ENCODE measurements at regions not wholly inside any gene's neighbourhood (a gene's known extent, or its start where the extent isn't known, plus 50 kb on each side); places are given as distances from the start of the nearest gene placed in this dataset.
"Not testable (repeated sequence)": the region's sequence is repeated elsewhere in the genome, so short reads cannot be mapped to it uniquely, and the experiment has no call there.

GRCh38 chr5:36786448-36787012 is 90.0 kb upstream of the NIPBL start:
- no peak for DNase-seq

DNA sequence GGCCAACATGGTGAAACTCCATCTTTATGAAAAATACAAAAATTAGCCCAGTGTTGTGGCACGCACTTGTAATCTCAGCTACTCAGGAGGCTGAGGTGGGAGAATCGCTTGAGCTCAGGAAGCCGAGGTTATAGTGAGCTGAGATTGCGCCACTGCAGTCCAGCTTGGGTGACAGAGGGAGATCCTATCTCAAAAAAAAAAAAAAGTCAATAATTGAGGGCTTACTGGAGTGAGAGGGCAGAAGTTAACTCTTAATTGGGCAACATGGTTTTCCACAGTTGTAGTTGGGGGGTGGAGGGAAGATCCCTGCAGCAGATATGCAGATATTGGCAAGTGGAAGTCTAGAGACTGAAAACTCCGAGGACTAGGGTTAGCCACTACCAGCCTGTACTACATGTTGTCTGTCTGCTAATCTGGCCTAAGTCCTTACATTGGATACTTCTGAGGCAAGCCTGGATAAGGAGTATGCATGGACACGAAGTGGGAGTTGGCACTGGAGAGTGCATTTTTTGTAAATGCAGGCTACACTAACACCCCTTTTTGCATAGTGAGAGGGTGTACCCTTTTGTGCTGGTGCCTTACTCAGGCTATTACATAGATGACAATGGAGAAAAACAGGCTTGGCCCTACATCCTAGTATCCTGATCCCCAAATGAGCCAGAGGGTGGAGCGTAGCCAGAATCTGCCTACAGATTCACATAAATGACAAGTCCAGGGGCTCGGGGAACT is 89.0 kb upstream of the NIPBL start:
- DNase-seq = no peak

GRCh38 chr5:36790847-36791246 is 85.7 kb upstream of the NIPBL start:
- DNase-seq = no peak

DNA sequence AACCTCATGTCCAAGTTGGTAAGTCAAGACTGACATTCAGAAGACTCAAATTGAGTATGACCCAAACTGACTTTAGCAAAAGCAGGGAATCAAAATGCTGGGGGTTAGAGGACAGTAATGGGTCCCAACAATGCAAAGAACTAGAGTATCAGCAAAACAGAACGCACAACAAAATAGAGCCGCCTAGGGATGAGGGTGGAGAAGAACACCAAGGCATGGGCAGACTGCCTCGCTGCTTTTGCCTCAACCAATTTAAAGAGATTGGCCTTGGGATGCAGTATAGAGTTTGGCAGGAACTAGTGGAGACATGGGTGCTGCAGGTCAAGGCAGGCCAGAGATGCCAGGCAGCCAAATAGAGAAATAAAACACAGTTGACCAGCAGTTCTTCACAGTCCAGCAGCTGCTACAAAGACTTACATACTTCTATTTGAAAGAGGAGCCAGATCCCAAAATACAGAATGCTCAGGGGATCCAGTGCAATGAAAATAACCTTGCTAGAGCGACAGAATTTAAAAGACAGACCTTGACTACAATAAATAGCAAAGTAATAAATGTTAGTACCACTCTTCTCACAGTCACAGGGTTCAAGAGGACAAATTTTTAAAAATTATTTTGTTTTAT is 83.9 kb upstream of the NIPBL start:
- DNase-seq = no peak

DNA sequence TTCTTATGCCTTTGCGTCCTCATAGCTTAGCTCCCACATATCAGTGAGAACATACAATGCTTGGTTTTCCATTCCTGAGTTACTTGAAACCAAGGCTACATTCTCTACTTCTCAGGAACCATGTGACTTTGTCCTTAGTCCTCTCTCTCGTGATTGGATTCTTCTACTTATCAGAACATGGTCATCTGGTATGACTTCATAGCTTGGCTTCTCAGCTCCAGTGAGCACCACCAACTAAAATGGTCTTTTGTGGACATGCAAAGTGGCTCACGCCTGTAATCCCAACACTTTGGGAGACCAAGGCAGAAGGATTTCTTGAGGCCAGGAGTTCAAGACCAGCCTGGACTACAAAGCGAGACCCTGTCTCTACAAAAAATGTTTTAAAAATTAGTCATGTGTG is 81.2 kb upstream of the NIPBL start:
- no peak for DNase-seq

DNA sequence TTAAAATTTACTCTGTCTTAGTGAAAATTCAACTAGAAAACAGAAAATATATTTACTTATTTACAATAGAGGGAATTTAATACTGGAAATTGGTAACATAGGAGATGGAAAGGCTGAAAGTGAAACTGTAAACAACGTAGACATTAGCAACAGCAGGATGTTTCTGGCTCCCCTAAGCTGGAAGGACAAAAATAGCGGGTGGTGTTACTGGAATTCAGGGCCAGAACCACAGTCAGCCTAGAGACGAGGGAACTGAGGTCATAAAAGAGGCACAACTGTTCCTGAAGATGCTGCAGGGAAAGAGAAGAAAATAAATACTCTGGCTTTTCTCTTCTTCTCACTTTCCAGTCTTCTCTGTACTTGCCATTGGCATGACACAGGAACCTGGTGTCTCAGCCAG is 80.4 kb upstream of the NIPBL start:
- no peak for DNase-seq

GRCh38 chr5:36801523-36801922 is 75.0 kb upstream of the NIPBL start:
- no peak for DNase-seq

DNA sequence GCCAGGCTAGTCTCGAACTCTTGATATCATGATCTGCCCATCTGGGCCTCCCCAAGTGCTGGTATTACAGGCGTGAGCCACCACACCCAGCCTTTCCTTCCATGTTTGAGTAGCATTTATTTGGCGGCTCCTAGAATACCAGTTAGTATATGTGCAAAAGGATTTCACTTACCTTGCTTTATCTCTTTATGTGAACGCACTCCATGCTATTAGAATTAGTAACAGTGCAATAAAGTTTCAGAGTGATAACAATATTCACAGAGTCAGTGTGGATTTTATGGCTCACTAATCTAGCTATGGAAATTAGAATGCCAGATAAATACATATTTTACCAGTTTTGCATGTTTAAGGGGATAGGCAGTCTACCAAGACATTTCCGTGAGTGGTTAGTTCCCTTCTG is 74.4 kb upstream of the NIPBL start:
- DNase-seq = no peak

DNA sequence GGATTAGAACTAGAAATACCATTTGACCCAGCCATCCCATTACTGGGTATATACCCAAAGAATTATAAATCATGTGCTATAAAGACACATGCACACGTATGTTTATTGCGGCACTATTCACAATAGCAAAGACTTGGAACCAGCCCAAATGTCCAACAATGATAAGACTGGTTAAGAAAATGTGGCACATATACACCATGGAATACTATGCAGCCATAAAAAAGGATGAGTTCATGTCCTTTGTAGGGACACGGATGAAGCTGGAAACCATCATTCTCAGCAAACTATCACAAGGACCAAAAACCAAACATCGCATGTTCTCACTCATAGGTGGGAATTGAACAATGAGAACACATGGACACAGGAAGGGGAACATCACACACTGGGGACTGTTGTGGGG is 63.3 kb upstream of the NIPBL start:
- not testable (repeated sequence) for DNase-seq

DNA sequence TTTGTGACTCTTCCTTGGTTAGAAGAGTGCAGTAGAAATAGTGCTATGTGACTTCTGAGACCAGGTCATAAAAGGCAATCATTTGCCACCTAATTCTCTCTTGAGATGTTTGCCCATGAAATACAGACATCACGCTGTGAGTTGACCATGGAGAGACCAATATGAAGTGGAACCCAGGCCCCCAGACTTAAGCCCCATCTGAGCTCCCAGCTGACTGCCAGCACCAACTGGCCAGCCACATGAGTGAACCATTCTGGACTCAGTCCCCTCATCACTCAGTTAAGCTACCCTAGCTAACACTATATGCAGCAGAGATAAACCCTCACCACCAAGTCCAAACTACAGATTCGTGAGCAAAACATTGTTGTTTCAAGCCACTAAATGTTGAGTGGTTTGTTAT is 60.7 kb upstream of the NIPBL start:
- no peak for DNase-seq

GRCh38 chr5:36820900-36821299 is 55.7 kb upstream of the NIPBL start:
- DNase-seq = no peak

- no peak for DNase-seq
Measured at GRCh38 chr5:36826694-36827093, 49.9 kb upstream of the NIPBL start.
